ENCODE measurements at regions not wholly inside any gene's neighbourhood (a gene's known extent, or its start where the extent isn't known, plus 50 kb on each side); places are given as distances from the start of the nearest gene placed in this dataset.
"Not testable (repeated sequence)": the region's sequence is repeated elsewhere in the genome, so short reads cannot be mapped to it uniquely, and the experiment has no call there.

DNA sequence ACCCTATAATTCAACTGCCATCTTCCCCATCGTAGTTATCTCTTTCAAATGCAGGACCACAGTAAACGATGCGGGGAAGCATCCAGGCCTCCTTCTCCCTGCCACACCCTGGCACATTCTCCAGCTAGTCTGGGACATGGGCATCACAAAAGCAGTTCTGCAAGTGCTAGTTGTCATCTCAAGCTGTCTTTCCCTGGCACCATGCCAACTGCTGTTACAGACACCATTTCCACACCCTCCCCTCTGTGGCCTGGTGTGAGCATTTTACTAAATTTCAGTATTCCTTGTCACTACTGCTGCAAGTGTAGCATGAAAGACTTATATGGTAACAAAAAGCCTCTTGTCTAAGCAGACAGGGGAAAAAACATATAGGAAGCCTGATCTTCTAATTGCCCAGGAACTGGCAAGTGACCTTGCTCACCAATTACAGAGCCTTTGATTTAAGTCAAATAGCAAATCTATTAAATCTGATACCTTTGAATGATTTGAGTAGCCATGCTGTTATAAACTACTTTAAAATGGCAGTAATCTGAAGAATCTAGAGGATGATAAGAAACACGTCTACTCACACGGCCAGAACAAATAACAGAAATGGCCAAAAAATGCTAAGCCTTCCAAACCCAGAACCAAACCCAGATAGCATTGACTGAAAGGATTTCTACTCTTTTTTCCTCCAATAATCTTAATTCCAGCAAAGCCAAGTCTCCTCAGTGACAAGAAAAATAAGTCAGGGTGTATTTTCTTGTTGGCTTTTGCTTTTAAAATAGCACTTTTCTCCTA, 179.0 kb downstream of the NUFIP1 start:
- DNase-seq = peak; percentile 33

DNA sequence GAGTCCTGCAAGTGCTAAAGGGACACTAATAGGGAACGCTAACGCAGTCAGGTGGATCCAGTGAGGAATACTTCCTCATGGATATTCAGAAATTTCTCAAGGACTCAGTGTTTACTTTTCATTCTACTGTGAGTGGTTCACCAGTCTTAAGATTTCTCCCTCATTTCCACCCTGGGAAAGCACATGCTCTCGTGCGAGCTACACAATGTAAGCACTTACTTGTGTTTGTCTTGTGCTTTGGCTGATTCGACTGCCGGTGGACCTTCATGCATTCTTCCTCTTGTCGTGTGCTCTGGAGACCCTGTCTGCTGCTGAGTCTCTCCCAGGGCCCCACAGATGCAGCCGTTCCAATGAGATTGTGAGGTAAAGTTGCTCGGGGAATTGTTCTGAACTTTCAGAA, 180.1 kb downstream of the NUFIP1 start:
- DNase-seq = no peak

DNA sequence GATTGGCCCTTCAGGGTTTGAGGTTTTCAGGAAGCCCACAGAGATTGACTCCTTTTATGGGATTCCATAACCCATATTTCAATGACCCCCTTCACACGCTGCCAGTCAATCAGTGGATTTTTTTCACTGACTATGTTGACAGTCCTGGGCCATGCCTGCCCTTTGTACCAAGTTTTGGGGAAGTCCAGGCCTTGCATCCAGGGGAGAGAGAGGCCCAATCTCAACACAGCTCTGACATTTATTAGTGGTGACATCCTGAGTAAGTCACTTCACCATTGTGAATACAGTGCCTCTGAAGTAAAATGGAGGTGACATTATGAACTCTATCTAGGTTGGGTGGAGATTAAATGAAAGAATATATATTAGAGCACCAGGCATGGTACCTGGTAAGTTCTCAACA, 181.1 kb downstream of the NUFIP1 start:
- no peak for DNase-seq

DNA sequence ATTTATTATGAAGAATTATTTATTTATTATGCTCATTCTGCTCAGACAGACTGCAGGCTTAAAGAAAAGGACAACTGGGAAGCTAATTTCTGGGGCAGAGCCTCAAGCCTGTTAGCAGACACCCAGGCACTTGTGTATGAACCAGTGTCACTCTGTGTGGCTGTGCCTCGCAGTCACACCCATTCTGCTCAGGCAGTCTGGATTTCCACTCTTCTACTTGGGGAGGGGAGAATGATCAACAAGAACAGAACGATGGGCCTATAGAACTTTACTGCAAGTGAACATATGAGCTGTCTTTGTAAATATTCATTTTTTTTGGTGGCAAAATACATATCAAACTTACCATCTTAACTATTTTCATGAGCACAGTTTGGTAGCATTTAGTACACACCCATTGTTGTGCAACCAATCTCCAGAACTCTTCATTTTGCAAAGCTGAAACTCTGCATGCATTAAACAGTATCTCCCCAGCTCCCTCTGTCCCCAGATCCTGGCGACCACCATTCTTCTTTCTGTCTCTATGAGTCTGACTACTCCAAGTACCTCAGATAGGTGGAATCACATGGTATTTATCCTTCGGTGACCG, 181.7 kb downstream of the NUFIP1 start:
- DNase-seq = no peak

DNA sequence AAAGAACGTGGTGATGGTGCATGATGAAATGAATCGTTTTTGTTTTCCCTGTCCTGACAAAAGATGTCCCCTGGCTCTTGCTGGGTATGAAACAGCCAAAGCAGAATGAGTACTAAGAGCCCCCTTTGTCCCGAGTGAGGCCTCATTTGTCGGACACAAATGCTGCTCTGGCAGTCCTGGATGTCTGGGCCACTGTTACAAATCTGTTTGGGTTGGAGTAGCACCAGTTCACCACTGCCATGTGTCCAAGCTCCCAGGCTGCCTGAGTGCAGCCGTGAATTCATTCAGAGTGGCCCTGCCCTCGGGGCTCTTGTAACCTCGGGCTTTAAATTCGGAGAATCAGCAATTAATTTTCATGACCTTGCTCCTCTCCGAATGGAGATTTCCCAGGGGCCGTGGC, 182.4 kb downstream of the NUFIP1 start:
- DNase-seq = no peak

DNA sequence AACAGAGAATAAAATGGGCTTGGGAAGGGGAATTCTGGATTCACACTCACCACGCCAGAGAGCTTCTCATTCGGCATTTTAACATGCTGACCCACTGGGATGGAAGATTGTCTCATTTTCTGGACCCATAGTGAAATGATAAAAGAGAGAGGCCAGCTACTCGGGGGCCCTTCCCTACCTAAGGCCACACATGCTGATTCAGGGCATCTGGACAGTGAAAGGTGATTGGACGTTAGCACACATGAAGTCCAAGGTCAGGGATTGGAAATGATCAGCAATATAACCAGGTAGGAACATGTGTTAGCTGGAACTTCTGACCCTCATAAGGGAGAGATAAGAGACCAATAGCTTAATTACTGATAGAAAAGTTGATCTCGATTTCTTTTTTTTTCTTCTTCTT, 183.7 kb downstream of the NUFIP1 start:
- no peak for DNase-seq

DNA sequence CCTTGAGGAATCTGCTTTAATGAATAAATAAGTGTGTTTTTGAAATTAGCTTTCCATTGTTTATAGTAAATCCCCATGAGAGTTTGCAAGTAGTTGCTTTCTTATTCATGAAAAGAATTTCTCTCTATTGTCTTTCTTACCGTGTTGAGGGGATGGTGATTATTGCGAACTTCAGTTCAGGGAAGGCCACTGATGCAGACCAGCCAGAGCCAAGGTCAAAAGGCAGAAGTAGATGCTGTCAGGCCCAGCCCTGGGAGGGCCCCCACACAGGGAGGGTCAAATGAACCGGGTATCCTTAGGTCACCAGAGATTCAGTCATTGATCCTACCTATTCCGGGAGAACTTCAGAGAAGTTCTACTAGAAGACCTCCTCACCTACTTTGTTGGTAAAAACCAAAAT, 185.9 kb downstream of the NUFIP1 start:
- DNase-seq = no peak

DNA sequence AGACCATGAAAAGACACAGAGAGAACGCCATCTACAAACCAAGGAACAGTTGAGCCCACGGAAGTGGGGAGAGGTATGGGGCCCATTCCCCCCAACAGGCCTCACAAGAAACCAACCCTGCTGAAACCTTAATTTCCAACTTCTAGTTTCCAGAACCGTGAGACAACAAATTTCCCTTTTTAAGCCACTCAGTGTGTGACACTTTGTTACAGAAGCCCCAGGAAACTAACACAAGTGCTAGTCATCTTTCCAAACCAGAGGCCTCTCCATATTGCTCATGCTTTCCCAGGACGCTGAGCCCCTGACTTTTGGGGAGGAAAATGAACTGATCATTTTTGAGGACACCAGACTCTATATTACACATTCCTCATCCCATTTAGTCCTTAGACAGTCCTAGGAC, 186.8 kb downstream of the NUFIP1 start:
- DNase-seq = no peak

DNA sequence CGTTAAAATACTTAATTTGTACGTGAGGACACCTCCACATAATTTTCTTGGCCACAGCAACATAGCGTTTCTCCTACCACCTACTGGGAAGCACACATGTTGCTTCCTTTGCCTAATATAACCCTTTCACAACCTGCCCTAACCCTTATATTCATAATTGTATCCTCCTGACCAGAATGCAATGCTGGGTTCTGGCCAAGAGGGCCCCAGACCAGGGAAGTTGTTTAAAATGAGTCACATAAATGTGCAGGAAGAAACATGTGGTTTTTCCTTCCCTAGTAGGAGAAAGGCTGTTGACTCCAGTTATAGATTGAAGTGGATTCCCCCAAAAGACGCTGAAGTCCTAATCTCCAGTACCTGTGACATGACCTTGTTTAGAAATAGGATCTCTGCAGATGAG, 187.3 kb downstream of the NUFIP1 start:
- peak; percentile 35 for DNase-seq

DNA sequence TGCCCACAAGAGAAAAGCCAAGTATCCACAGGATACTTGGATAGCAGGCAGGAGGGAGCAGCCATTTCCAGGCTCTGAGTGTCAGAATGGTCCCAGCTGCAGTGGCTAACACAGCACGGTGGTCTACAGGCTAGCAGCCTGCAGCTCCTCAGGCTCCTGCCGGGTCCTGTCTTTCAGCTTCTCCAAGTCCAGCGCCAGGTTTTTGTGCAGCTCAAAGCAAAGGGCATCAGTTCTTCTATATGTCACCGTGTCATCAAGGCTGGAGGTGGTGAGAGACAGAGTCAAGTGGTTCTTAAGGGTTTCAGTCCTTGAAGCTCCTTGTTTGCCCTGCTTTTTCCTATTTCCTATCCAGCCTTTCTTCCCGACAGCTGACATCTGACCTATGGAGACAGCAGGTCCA, 188.6 kb downstream of the NUFIP1 start:
- DNase-seq = no peak

DNA sequence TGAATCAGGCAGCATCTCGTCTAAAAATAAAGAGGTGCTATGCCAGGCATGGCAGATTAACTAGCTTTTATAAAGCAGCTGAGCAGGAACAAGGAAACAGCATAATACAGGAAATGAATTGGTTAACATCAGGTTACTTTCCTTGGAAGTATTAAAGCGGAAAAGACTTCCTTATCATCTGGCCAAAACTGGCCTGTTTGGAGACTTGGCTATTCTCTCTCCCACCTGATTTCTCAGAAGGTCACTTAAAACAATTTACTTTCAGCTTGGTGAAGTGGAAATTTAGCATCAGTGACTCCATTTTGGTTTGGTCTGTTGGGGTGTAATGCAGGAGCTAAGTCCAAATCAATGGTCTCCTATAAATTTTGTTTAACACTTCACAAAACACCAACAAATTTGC, 191.6 kb downstream of the NUFIP1 start:
- no peak for DNase-seq

DNA sequence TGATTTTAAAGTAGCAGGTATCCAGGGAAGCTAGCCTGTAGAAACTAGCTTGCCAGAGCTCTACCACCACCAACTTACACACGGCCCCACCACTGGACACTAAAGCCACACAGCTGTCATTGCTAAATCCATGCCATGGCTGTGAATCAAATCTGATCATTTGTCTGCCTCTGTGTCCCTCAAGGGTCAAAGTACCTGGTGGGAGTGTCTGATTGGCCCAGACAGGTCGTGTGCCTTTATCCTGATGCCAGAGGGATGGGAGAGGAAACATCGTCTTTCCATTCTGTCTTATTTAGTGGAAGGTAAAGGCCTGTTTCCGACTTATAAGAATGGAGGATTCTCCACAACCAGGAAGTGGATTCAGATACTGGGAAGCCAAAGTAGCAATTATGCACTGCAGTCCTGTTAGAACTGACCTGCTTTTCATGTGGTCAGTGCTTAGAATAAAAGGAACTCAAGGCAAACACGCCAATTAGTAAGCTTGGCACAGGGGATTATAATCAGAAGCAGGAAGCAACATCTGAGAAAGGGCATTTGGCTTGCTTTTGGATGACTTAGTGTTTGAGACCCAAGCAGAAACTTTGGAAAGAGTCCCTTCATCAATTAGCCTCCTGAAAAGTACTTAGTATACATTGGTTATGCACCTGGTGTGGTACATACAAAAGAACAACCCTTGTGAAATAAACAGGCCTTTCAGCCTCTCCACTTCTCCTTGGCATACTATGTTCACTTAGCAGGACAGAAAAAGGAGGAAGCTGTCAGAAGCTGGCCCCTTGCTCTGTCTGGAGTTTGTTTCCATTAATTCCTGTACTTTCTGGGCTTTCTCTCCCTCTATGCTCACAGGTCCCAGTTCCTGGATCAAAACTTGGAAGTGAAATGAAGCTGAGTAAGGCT, 192.4 kb downstream of the NUFIP1 start:
- no peak for DNase-seq

DNA sequence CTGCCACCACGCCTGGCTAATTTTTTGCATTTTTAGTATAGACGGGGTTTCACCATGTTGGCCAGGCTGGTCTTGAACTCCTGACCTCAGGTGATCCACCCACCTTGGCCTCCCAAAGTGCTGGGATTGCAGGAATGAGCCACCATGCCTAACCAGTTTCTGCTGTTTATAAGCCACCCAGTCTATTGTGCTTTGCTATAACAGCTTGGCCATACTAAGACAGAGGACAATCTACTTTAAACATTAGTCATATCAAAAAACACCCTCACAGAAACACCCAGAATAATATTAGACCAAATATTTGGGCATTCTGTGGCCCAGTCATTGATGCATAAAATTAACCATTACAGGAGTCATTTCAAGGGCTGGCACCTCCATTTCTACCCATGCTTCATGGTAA, 193.2 kb downstream of the NUFIP1 start:
- DNase-seq = not testable (repeated sequence)

DNA sequence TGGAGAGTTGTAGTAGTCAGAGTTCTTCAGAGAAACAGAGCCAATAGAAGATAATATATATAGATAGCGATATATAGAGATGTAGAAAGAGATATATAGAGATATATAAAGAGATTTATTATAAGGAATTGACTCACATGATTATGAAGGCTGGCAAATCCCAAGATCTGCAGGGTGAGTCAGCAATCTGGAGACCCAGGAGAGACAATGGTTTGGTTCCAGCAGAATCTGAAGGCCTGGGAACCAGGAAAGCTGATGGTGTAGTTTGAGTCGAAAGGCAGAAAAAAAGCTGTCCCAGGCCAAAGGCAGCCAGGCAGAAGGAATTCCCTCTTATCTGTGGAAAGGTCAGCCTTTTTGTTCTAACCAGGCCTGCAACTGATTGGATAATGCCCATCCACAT, 194.1 kb downstream of the NUFIP1 start:
- DNase-seq = no peak

DNA sequence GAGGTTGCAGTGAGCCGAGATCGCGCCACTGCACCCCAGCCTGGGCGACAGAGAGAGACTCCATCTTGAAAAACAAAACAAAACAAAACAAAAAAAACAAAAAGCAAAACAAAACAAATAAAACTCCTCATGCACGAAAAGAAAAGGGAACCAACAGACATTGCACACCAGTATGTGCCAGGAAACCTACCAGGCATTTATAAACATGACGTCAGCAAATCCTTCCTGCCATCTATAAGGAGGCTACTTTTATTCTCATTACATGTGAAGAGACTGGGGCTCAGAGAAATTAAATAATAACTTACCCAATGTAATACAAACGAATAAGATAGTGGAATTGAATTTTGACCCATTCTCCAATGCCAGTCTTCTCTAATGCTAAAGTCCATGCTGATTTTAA, 197.2 kb downstream of the NUFIP1 start:
- DNase-seq = no peak

DNA sequence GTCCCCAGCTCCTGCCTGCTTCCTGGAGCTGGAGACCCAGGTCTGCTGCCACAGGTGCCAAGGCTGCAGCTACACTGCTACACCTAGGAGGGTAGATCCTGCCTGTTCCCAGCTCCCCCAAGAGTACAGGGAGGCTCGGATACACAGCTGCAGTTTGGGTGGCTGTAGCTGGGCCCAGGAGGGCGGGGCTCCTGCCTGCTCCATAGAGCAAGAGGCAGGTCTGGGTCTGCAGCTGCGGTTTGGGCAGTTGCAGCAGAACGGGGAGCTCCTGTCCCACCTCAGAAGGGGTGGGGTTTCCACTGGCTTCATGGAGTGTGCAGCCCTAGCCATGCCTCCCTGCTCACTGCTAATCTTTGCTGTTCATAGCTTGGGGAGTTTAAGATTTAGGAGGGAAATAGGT, 199.0 kb downstream of the NUFIP1 start:
- DNase-seq = no peak

DNA sequence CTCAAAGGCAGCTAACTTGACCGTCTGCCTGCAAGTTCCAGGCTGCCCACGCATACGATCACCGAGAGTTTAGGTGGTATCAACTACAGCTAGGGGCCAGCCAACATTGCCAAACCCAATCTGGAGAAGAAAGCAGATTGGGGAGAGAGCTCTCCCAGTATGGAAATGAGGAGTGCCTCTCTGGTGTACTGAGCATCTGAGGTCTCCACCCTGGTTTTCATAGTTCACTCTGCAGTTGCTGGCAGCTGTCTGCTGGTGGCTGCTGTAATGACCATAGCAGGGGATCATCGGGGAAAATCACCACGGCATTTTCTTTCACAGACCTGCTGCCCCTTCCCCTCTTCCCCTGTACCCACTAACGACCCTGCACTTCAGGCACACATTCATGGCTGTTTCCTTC, 201.7 kb downstream of the NUFIP1 start:
- no peak for DNase-seq

DNA sequence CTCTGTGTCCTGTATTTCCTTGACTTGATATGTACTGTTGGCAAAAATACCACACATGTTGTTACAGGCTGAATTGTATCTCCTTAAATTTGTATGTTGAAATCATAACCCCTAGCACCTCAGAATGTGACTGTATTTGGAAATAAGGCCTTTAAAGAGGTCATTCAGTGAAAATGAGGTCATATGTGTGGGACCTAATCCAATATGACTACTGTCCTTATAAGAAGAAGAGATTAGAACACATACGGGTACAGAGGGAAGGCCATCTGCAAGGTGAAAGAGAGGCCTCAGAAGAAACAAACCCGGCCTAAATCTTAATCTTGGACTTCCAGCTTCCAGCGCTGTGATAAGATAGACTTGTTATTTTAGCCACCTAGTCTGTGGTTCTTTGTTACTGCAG, 202.5 kb downstream of the NUFIP1 start:
- no peak for DNase-seq

DNA sequence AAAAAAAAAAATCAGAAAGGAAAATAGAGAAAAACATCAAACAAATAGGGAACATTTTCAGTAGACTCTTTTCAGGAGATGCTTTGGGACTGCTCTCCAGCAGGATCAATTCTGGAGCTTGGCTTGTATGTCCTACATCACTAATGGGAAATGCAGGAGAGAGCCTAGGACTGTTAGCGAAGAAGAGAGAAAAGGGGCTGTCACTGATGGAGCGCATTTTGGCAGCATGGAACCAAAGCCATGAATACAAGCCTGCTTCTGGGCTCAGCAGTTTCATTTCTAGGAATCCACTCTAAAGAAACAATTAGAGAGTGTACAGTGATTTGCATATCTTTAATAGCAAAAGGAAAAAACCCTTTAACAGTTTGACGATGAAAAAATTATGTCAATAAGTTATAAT, 203.9 kb downstream of the NUFIP1 start:
- no peak for DNase-seq

DNA sequence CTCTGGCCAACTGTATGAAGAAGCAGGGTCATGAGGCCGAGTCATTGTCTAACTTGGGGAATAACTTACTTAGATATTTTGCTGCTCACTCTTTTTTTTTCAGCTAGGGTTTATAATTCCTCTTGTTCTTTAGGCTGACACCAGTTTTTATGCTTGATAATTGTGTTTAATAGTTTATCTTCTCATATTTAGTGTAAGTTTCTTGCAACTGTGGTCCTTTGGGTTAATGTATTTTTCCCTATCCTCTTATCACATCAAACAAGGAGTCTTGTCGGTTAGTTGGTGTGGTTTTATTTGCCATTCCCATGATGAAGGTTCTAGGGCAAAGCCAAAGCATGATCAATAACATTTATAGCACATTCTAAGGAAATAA, 204.6 kb downstream of the NUFIP1 start:
- no peak for DNase-seq

DNA sequence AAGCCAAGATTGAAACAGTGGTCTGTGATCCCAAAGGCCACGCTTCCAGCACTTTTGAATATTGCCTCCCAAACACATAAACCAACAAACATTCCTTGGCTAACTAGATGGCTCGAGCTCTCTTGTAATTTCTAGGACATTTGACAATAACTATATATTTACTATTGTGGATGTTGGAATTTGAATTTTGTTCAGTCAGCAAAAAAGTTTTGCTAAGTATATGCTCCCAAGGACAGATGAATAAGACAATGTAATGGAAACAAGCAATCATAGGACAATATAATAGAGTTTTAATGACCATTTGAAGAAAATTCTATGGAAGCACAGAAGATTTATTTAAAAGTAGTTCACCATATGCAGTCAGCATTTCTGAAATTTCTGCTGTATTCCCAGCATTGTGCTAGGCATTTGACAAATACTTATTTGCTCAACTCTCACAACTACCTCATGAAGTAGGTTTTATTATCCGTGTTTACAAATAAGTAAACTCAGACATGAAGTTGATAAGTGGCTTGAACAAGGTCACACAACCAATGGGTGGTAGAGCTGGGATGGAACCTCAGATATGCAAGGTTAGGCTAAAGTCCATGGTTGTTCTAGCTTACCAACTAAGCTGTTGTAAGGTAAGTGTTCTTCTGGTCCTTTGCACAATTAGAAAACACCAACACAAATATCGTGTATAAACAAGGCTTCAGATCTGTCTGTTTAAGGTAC, 205.1 kb downstream of the NUFIP1 start:
- no peak for DNase-seq

DNA sequence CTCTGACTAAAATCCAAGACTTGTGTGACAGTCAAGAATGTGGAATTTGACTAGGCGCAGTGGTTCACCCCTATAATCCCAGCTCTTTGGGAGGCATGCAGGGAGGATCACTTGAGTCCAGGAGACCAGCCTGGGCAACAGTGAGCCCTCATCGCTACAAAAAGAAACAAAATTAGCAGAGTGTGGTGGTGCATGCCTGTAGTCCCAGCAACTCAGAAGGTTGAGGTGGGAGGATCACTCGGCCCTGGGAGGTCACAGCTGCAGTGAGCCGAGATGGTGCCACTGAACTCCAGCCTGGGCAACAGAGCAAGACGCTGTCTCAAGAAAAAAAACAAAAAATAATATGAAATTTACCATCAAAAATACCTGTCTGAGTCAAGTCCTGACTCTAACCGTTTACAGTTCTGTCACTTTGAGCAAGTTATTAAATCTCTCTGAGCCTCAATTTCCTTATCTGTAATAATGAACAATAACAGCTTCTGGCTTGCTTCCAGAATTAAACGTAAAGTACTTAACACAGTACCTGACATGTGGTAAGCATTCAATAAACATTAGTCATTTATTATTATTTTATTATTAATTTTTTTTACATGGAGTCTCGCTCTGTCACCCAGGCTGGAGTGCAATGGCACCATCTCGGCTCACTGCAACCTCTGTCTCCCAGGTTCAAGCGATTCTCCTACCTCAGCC, 204.6 kb upstream of the TSC22D1 start:
- DNase-seq = no peak

Data from femur (tissue), 1 donor.